Dendritic cell treated with granulocyte-macrophage colony-stimulating factor and Interleukin-4, amounts not matched to agents 40 ng/mL and 50 ng/mL, for 4 days (primary cell): ENCODE measurements at regions not wholly inside any gene's neighbourhood (a gene's known extent, or its start where the extent isn't known, plus 50 kb on each side); places are given as distances from the start of the nearest gene placed in this dataset.

Experiments
- H3K27ac Mint-ChIP-seq: one replicate; pipeline ENCODE4 v1.8.0; 2022; ENCODE audit warnings: mild to moderate bottlenecking, mixed read lengths
- H3K27me3 Mint-ChIP-seq: one replicate; pipeline ENCODE4 v1.8.0; 2022; ENCODE audit warnings: mild to moderate bottlenecking, mixed read lengths
- H3K36me3 Mint-ChIP-seq: one replicate; pipeline ENCODE4 v1.8.0; 2022; ENCODE audit warnings: low read depth, mixed read lengths
- H3K4me1 Mint-ChIP-seq: one replicate; pipeline ENCODE4 v1.8.0; 2022; ENCODE audit warnings: low read depth, mixed read lengths
- H3K4me3 Mint-ChIP-seq: one replicate; pipeline ENCODE4 v1.8.0; 2022; ENCODE audit warnings: mild to moderate bottlenecking, moderate library complexity, mixed read lengths
- H3K9me3 Mint-ChIP-seq: one replicate; pipeline ENCODE4 v1.8.0; 2022; ENCODE audit warnings: mixed read lengths
- intact Hi-C: fragments of 100-400 bp; cut with micrococcal nuclease; formaldehyde crosslinking; loops from one replicate; pipeline ENCODE4 v1.15.0; 2022

GRCh38 chr2:5985536-5986385 is 293.6 kb downstream of the SOX11 start:
- H3K27ac Mint-ChIP-seq, result no peak overlapping the region
- H3K4me1 Mint-ChIP-seq, result no peaks in the 10 kb centered on the region
- no peaks in the 10 kb centered on the region for H3K9me3 Mint-ChIP-seq
- intact Hi-C loops, result no loop called here
- H3K36me3 Mint-ChIP-seq, result no peaks in the 10 kb centered on the region
- no peaks in the 10 kb centered on the region for H3K27me3 Mint-ChIP-seq
- H3K4me3 Mint-ChIP-seq, result no peak overlapping the region

- no peaks in the 10 kb centered on the region for H3K9me3 Mint-ChIP-seq
- H3K27me3 Mint-ChIP-seq, result no peaks in the 10 kb centered on the region
- H3K4me3 Mint-ChIP-seq, result no peak overlapping the region
- intact Hi-C loops, result no loop called here
- H3K36me3 Mint-ChIP-seq, result no peaks in the 10 kb centered on the region
- H3K4me1 Mint-ChIP-seq, result no peaks in the 10 kb centered on the region
- H3K27ac Mint-ChIP-seq, result no peak overlapping the region
Observed at GRCh38 chr2:5986801-5987787, 294.9 kb downstream of the SOX11 start.

GRCh38 chr2:5988120-5988519 is 295.9 kb downstream of the SOX11 start:
- no peaks in the 10 kb centered on the region for H3K9me3 Mint-ChIP-seq
- no peaks in the 10 kb centered on the region for H3K4me1 Mint-ChIP-seq
- H3K4me3 Mint-ChIP-seq, result no peak overlapping the region
- intact Hi-C loops, result no loop called here
- H3K27ac Mint-ChIP-seq, result no peak overlapping the region
- no peaks in the 10 kb centered on the region for H3K27me3 Mint-ChIP-seq
- no peaks in the 10 kb centered on the region for H3K36me3 Mint-ChIP-seq

GRCh38 chr2:5990086-5990485 is 297.9 kb downstream of the SOX11 start:
- Mint-ChIP-seq H3K4me1 (no peaks in the 10 kb centered on the region), H3K27ac (no peak overlapping the region), H3K9me3 (no peaks in the 10 kb centered on the region), H3K27me3 (no peaks in the 10 kb centered on the region), H3K36me3 (no peaks in the 10 kb centered on the region), H3K4me3 (no peak overlapping the region)
- intact Hi-C loops, result no loop called here

GRCh38 chr2:5991305-5991968 is 299.3 kb downstream of the SOX11 start:
- intact Hi-C loops, result no loop called here
- Mint-ChIP-seq H3K36me3 (no peaks in the 10 kb centered on the region), H3K4me3 (no peak overlapping the region), H3K27ac (no peak overlapping the region), H3K9me3 (no peaks in the 10 kb centered on the region), H3K27me3 (no peaks in the 10 kb centered on the region), H3K4me1 (no peaks in the 10 kb centered on the region)

- Mint-ChIP-seq H3K27me3 (no peaks in the 10 kb centered on the region), H3K36me3 (no peaks in the 10 kb centered on the region), H3K4me3 (no peak overlapping the region), H3K4me1 (no peaks in the 10 kb centered on the region), H3K9me3 (no peaks in the 10 kb centered on the region), H3K27ac (no peak overlapping the region)
- intact Hi-C loops, result no loop called here
Observed at GRCh38 chr2:5995832-5996231, 303.6 kb downstream of the SOX11 start.

GRCh38 chr2:6008186-6008585 is 316.0 kb downstream of the SOX11 start:
- no peaks in the 10 kb centered on the region for H3K36me3 Mint-ChIP-seq
- H3K4me1 Mint-ChIP-seq, result no peaks in the 10 kb centered on the region
- intact Hi-C loops, result no loop called here
- peaks cover 30% of the 10 kb centered on the region for H3K9me3 Mint-ChIP-seq
- no peak overlapping the region for H3K27ac Mint-ChIP-seq
- no peak overlapping the region for H3K4me3 Mint-ChIP-seq
- no peaks in the 10 kb centered on the region for H3K27me3 Mint-ChIP-seq

- H3K36me3 Mint-ChIP-seq, result no peaks in the 10 kb centered on the region
- no peak overlapping the region for H3K4me3 Mint-ChIP-seq
- H3K9me3 Mint-ChIP-seq, result peaks cover 30% of the 10 kb centered on the region
- H3K4me1 Mint-ChIP-seq, result no peaks in the 10 kb centered on the region
- H3K27ac Mint-ChIP-seq, result no peak overlapping the region
- intact Hi-C loops, result no loop called here
- H3K27me3 Mint-ChIP-seq, result no peaks in the 10 kb centered on the region
Observed at GRCh38 chr2:6008726-6009125, 316.5 kb downstream of the SOX11 start.

GRCh38 chr2:6010163-6010562 is 318.0 kb downstream of the SOX11 start:
- H3K27me3 Mint-ChIP-seq, result no peaks in the 10 kb centered on the region
- no peak overlapping the region for H3K4me3 Mint-ChIP-seq
- peaks cover 23% of the 10 kb centered on the region for H3K9me3 Mint-ChIP-seq
- intact Hi-C loops, result no loop called here
- no peaks in the 10 kb centered on the region for H3K36me3 Mint-ChIP-seq
- no peak overlapping the region for H3K27ac Mint-ChIP-seq
- no peaks in the 10 kb centered on the region for H3K4me1 Mint-ChIP-seq

GRCh38 chr2:6011921-6012320 is 319.7 kb downstream of the SOX11 start:
- H3K9me3 Mint-ChIP-seq, result peaks cover 17% of the 10 kb centered on the region
- no peak overlapping the region for H3K27ac Mint-ChIP-seq
- H3K4me3 Mint-ChIP-seq, result no peak overlapping the region
- no peaks in the 10 kb centered on the region for H3K27me3 Mint-ChIP-seq
- no peaks in the 10 kb centered on the region for H3K36me3 Mint-ChIP-seq
- intact Hi-C loops, result no loop called here
- no peaks in the 10 kb centered on the region for H3K4me1 Mint-ChIP-seq

- H3K36me3 Mint-ChIP-seq, result no peaks in the 10 kb centered on the region
- H3K27ac Mint-ChIP-seq, result no peak overlapping the region
- H3K27me3 Mint-ChIP-seq, result no peaks in the 10 kb centered on the region
- peaks cover 21% of the 10 kb centered on the region for H3K9me3 Mint-ChIP-seq
- no peaks in the 10 kb centered on the region for H3K4me1 Mint-ChIP-seq
- intact Hi-C loops, result no loop called here
- H3K4me3 Mint-ChIP-seq, result no peak overlapping the region
Observed at GRCh38 chr2:6017736-6018286, 325.6 kb downstream of the SOX11 start.

- Mint-ChIP-seq H3K27ac (no peak overlapping the region), H3K27me3 (no peaks in the 10 kb centered on the region), H3K4me3 (no peak overlapping the region), H3K4me1 (no peaks in the 10 kb centered on the region), H3K36me3 (no peaks in the 10 kb centered on the region), H3K9me3 (peaks cover 30% of the 10 kb centered on the region)
- intact Hi-C loops, result no loop called here
Observed at GRCh38 chr2:6024229-6024628, 332.0 kb downstream of the SOX11 start.

GRCh38 chr2:6024784-6025183 is 332.6 kb downstream of the SOX11 start:
- no peaks in the 10 kb centered on the region for H3K36me3 Mint-ChIP-seq
- no peak overlapping the region for H3K27ac Mint-ChIP-seq
- H3K4me3 Mint-ChIP-seq, result no peak overlapping the region
- H3K9me3 Mint-ChIP-seq, result peaks cover 30% of the 10 kb centered on the region
- intact Hi-C loops, result no loop called here
- H3K4me1 Mint-ChIP-seq, result no peaks in the 10 kb centered on the region
- no peaks in the 10 kb centered on the region for H3K27me3 Mint-ChIP-seq
